ENCODE measurements at regions not wholly inside any gene's neighbourhood (a gene's known extent, or its start where the extent isn't known, plus 50 kb on each side); places are given as distances from the start of the nearest gene placed in this dataset.
"Not testable (repeated sequence)": the region's sequence is repeated elsewhere in the genome, so short reads cannot be mapped to it uniquely, and the experiment has no call there.

DNA sequence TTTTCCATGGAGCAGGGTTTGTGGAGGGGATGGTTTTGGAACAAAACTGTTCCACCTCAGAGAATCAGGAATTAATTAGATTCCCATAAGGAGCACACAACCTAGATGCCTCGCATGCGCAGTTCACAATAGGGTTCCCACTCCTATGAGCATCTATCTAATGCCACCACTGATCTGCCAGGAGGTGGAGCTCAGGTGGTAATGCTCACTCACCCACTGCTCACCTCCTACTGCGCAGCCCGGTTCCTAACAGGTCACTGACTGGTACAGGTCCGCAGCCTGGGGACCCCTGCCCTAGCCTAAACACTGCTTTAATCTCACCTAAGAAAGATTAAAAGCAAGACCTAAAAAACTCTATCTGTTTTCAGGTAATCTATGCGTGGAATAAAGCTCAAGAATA, 553.0 kb downstream of the JRKL start:
- no peak for DNase-seq

GRCh38 chr11:96943970-96944369, 554.2 kb downstream of the JRKL start:
- DNase-seq, result no peak

DNA sequence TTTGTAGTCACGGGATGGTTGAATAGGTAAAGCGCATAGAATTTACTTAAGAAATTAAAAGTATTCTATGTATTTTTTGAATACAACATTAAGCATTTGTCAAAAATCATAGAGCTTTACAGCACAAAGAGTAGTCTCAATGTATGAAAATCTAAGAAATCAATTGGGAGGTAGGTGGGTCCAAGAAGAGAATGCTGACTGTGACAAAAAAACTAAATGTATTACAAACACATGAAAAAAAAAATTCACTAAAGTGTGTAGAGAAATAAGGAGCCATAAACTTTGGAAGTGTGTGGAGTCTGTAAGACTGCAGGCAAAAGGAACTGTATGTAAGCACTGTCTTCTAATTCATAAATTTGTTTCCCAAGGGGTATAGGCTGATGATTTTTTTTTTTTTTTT, 558.3 kb downstream of the JRKL start:
- no peak for DNase-seq

DNA sequence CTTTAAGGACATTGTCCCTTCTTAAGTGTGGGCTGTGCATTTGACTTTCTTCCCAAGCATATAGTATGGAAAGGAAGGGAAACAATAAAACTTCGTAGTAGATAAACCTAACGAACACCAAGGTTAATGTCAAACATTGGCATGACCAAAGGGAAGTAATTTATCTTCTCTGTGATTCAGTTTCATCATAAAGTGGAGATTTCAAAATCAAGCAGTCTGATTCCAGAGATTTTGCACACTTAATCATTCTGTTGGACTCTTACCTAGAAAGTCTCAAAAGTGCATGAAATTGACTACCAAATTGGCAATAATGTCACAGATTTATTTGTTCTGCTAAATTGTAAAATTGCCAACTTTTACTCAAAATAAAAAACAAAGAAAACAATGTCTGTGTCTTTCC, 559.7 kb downstream of the JRKL start:
- DNase-seq, result no peak

DNA sequence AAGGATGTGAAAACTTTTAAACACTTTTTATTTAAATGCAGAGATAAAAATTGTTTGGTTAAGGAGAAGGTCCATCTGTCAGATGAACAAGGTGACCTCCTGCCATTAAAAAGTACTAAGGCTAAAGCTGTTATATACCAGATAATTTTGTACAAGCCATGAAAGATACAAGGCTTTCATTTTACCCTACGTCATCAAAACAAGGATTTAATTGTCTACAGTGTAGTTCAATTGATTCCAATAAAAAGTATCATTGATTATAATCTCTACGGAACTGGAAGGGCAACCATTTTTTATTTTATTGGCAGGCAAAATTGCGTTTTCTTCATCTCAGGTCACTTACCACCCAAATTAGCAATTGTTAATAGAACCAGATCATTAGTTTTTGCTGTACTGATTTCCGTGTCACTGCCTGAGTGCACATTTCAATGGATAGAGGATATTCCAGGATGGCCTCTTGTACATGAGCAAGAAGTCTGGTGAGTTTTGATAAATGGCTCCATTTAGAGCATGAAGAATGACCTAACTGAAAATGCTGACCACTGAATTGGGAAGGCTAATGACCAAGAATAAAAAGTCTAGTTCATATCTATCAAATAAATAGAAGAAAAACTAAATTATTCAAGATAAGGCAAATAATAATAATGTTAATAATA, 564.9 kb downstream of the JRKL start:
- DNase-seq, result no peak

DNA sequence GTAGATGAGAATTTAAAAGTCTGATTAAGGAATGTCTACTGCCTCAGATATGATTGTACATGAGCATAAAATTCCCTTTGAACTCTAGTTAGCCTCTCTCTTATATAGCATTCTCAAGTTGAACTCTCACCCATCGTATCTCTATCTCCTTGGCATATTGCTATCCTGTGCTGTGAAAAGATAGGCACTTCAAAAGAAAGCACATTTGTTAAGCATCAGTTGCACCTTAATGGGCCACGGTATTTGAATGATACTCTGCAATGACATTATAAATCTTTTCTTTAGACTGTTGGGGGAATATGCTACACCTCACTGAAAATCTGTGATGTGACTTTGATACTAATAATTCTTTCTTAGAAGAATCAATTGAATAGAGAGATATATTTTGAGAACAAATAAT, 570.7 kb downstream of the JRKL start:
- no peak for DNase-seq

GRCh38 chr11:96960926-96961325, 571.1 kb downstream of the JRKL start:
- DNase-seq, result no peak

GRCh38 chr11:96961931-96962330, 572.1 kb downstream of the JRKL start:
- no peak for DNase-seq

- DNase-seq, result no peak
Measured at GRCh38 chr11:96963375-96963774, 573.6 kb downstream of the JRKL start.

GRCh38 chr11:96964661-96965060, 574.8 kb downstream of the JRKL start:
- DNase-seq, result no peak

GRCh38 chr11:96967616-96968015, 577.8 kb downstream of the JRKL start:
- DNase-seq, result no peak

DNA sequence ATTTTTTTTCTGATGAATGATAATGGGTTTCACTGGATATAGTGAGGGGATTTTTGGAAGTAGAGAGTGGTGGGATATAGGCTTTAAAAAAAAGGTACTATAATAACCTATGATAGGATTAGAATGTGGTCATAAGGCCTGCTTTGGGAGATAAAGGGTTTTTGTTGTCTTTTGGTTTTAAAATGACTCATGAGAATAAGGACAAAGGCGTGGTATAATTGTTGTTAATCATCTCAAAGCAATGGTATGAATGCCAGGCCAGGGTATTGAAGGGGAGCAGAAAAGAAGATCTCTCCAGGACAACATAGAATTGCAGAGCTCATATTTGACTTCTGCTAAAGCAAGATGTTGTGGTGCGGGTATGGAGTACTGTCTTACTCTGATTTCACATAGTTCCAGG, 579.4 kb downstream of the JRKL start:
- DNase-seq, result no peak

DNA sequence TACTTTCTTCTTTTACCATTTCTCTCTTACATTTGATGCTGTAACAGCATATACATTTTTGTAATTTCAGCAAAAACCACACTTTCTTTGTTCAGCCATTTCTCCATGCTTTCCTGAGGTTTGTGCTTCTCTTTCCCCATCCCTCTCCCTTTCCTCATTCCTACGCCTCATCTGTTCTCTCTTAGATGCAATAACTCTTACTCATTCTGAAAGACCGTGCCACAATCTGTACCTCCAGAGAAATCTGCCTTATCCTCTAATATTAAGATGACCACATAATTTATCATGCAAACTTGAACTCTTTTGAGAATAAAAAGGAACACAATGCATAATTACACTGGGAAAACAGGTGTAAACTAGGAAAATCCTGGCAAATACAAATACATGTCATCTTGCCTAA, 588.9 kb downstream of the JRKL start:
- no peak for DNase-seq

DNA sequence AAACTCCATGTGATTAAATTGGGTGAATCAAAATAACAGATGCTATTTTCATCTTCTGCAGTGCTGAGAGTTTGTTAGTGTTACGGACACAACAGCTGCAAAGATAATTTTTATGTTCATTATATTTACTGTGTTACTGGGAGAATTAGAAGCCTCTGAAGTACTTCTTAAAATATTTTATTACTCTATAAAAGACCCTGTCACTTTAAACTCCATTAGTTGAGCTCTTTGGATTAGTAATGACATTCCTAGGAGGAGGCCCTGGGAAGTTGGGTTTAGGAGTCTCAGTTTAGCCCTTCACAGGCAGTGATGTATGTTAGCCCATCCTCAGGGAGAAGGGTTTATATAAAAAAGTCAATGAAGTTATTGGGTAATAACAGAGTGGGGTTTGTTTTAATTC, 596.7 kb downstream of the JRKL start:
- DNase-seq, result no peak

DNA sequence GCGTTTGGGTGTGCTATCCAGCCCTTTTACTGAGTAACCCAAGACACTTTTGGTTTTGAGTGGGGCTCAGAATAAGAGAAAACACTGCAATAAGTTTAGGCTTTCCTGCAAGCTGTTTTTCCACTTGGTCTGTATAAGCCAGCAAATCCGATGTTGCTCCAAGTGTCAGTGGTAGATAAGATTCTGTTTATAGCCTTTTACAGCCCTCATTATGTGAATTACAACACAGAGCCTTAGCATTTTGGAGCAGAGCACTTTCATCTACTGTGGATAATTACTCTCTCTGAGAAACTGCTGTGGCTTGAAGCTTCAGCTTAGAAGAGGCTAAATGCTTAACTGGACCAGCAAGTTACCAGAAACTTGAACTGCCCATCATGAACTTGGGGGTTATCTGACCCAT, 601.1 kb downstream of the JRKL start:
- DNase-seq, result no peak

DNA sequence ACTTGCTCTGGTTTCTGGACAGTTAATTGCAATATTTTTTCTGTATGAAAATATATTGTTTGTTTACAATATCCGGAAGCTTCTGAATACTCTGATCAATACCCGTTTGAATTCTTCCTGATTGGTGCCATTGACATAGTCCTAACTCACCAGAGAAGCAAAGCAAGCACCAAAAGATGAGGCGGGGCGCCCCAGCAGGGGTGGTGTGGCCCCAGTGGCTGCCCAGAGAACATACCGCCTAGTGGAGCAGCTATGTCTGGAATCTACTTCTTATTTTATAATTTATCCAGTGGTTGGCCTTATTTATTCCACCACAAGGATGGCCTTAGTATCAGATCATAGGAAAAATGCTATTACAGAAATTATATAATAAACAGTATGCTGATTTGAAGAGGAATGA, 610.7 kb downstream of the JRKL start:
- no peak for DNase-seq

- DNase-seq, result no peak
Measured at GRCh38 chr11:97007283-97007682, 617.5 kb downstream of the JRKL start.

DNA sequence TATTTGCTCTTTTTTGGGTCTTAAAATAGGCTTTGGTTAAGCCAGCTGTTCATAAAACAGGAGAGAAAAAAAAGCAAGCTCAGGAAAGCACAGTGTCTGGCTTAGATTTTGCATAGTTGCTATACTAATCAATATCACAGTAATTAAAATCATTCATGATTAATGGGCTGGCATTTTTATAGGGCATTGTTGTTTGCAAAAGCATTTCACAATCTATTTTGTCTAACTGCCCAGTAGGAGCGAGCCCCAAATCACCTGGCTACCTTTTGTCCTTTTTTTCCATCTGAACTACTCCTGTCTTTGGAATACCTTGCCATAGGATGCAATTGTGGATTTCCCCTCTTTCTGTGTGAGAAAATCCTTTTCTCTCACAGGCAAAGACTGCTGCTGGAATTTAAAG, 619.8 kb downstream of the JRKL start:
- DNase-seq, result peak in 1 of 2 experiments; percentile 31

DNA sequence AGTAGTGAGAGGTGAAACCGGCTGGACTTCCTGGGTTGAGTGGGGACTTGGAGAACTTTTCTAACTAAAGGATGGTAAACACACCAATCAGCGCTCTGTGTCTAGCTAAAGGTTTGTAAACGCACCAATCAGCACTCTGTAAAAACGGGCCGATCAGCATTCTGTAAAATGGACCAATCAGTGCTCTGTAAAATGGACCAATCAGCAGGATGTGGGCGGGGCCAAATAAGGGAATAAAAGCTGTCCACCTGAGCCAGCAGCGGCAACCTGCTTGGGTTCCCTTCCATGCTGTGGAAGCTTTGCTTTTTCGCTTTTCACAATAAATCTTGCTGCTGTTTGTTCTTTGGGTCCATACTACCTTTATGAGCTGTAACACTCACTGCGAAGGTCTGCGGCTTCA, 621.2 kb downstream of the JRKL start:
- DNase-seq, result not testable (repeated sequence)

DNA sequence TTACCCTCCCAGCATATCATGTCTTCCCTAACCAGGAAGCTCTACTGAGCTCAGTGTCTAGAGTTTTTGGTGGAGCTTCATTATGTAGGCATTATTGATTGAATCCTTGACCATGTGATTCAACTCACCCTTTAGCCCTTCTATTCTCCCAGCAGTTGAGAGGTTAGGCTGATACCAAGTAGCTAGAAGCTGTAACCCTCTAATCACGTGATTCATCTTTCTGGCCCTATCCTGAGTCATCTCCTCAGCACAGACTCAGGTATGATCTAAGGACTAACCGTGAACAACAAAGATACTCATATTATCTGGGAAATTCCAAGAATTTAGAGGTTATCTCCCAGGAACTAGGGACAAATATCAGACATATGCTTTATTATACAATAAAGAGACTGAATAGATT, 625.5 kb downstream of the JRKL start:
- no peak for DNase-seq

GRCh38 chr11:97019305-97019704, 629.5 kb downstream of the JRKL start:
- DNase-seq, result no peak

DNA sequence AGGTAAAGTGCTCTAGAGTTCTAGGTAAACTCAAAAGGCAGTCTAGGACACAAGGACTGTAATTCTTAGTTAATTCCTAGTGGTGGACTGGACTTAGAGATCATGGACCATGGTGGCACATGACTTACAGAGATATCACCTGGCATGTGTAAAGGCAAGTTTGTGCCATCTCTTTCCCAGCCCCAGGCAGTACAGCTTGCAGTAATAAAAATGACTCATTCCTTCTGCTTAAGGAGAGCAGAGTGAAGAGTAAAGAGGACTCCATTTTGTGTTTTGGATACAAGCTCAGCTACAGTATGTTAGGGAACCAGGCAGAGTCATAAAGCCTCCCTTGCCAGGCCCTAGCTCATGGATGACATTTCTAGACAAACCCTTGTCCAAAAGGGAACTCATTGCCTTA, 629.9 kb downstream of the JRKL start:
- no peak for DNase-seq

GRCh38 chr11:97022955-97023354, 633.1 kb downstream of the JRKL start:
- no peak for DNase-seq

DNA sequence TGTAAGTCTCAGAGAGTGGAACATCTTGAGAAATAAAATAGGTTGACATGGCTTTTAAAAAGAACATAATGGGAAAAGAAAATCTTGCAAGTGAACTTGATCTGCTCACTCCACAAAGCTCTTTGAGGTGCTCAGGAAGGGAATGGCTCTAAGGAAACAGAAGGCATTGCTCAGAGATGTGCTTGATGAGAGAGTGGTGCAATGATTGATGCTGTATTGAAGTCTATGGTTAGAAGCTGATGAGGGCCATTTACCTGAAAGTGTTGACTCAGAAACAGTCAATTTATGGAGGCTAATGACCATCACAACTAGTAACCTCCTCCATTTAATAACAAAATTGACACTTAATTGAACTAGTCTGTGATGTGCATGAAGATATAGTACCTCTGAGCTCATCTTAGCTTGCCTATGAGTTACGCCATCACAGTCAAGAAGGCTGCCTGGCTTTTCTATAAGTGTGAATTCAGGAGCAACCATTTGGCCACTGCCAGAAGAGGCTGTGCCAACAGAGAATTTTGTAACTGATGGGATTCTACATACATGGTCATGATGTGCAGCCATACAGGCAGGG, 639.1 kb downstream of the JRKL start:
- no peak for DNase-seq

- DNase-seq, result no peak
Measured at GRCh38 chr11:97033178-97033577, 643.4 kb downstream of the JRKL start.

Measured in NCI-H526 (cell line).